HepG2 (cell line): ENCODE measurements at regions not wholly inside any gene's neighbourhood (a gene's known extent, or its start where the extent isn't known, plus 50 kb on each side); places are given as distances from the start of the nearest gene placed in this dataset.

Experiments used
- ATAC-seq: fragments of 200-7000 bp; cut with Tn5 transposase; 3 replicates; pipeline ENCODE4 v1.9.1; 2020; ENCODE audit warnings: mild to moderate bottlenecking, moderate library complexity
- BruUV-seq: library from RNA; stranded (reverse); fragments of 400-500 nt; replicated peaks from 2 replicates; lab custom pipeline; 2021; lab: Mats Ljungman, UMichigan
- CTCF ChIA-PET: fragments of 300-600 bp; formaldehyde crosslinking; extraction: SDS; loops from one replicate; lab custom pipeline; 2021; ENCODE audit warnings: low total read pairs, inconsistent platforms, low intra/inter-chr PET ratio; lab: Yijun Ruan, JAX
- POLR2A ChIA-PET: fragments of 350-600 bp; sonication (Branson Sonifier 250); formaldehyde crosslinking; loops from one replicate; lab custom pipeline; 2020; ENCODE audit warnings: antibody characterized with exemption, inconsistent platforms; lab: Yijun Ruan, JAX
- DNase-seq: peaks from one replicate; pipeline ENCODE4 v3.0.0-alpha.2; 2015; ENCODE audit warnings: low spot score
- FAIRE-seq: peaks from 3 replicates; lab custom pipeline; 2011; peaks lifted over from hg19 to GRCh38; lab: Jason Lieb, UNC
- H2AFZ ChIP-seq: one replicate; pipeline ENCODE4 v1.6.1; 2011; ENCODE audit warnings: low read length, inconsistent platforms
- H3K27ac ChIP-seq: fragments of 300-600 bp; 3 replicates; pipeline ENCODE4 v1.8.0; 2011; ENCODE audit warnings: mixed run types, mild to moderate bottlenecking, mixed read lengths, low read length, inconsistent platforms; ENCODE audit not compliant: insufficient read depth; ENCODE audit errors: extremely low read length
- H3K27me3 ChIP-seq, 2 experiments: fragments of 200-600 bp in 1 of 2; 2 replicates in 1 of 2; 3 replicates in 1 of 2; pipeline versions ENCODE4 v1.6.0 to v1.8.0; 2011; ENCODE audit warnings: low read length in 2 of 2, mild to moderate bottlenecking in 2 of 2, moderate library complexity in 2 of 2, inconsistent platforms in 1 of 2; ENCODE audit not compliant: insufficient read depth in 2 of 2, control insufficient read depth in 1 of 2
- H3K36me3 ChIP-seq, 2 experiments: fragments of 200-600 bp in 1 of 2; replicated peaks in 1 of 2; 2 replicates in 1 of 2; 3 replicates in 1 of 2; pipeline versions ENCODE4 v1.5.1 to v1.8.0; 2011; ENCODE audit warnings: low read length in 2 of 2, inconsistent platforms in 1 of 2; ENCODE audit not compliant: insufficient read depth in 2 of 2, control insufficient read depth in 1 of 2
- H3K4me1 ChIP-seq: 2 replicates; pipeline ENCODE4 v1.5.1; 2012; ENCODE audit warnings: low read length, inconsistent platforms; ENCODE audit not compliant: insufficient read depth
- H3K4me2 ChIP-seq: 2 replicates; pipeline ENCODE4 v1.6.0; 2011; ENCODE audit warnings: low read depth, low read length, inconsistent platforms
- H3K4me3 ChIP-seq, 3 experiments: fragments of 200-600 bp in 1 of 3; sonication (generic), shearing (Covaris generic) in 1 of 3; replicated peaks in 1 of 3; 2 replicates each; pipeline ENCODE4 v1.5.1; 2011 to 2016; ENCODE audit warnings: low read length in 3 of 3, inconsistent platforms in 2 of 3, low read depth in 2 of 3, mild to moderate bottlenecking in 2 of 3, control low read depth in 1 of 3, mixed read lengths in 1 of 3; ENCODE audit not compliant: insufficient read depth in 1 of 3
- H3K79me2 ChIP-seq: one replicate; pipeline ENCODE4 v1.6.1; 2011; ENCODE audit warnings: low read length, inconsistent platforms; ENCODE audit not compliant: insufficient read depth
- H3K9ac ChIP-seq: 2 replicates; pipeline ENCODE4 v1.6.0; 2011; ENCODE audit warnings: mild to moderate bottlenecking, low read depth, low read length, inconsistent platforms; ENCODE audit not compliant: insufficient read depth
- H3K9me3 ChIP-seq: 2 replicates; pipeline ENCODE4 v1.5.1; 2012; ENCODE audit warnings: mild to moderate bottlenecking, low read length
- H4K20me1 ChIP-seq: 2 replicates; pipeline ENCODE4 v1.6.0; 2011; ENCODE audit warnings: inconsistent platforms, mild to moderate bottlenecking, low read length, moderate library complexity; ENCODE audit not compliant: insufficient read depth
- PHF21A ChIP-seq: sonication (generic); formaldehyde crosslinking; IDR thresholded peaks from 2 replicates; pipeline ENCODE4 v1.5.0; 2020; ENCODE audit warnings: mild to moderate bottlenecking, missing genetic modification reagents
- SKIL ChIP-seq: sonication (generic); formaldehyde crosslinking; IDR thresholded peaks from 2 replicates; pipeline ENCODE4 v1.8.0; 2022; ENCODE audit warnings: missing genetic modification reagents, mild to moderate bottlenecking, moderate library complexity, borderline replicate concordance
- SNAPC5 ChIP-seq: sonication (generic); formaldehyde crosslinking; IDR thresholded peaks from 2 replicates; pipeline ENCODE4 v1.8.1; 2023; ENCODE audit warnings: mild to moderate bottlenecking, missing genetic modification reagents, borderline replicate concordance
- TFDP1 ChIP-seq: IDR thresholded peaks from 2 replicates; pipeline ENCODE4 v1.6.1; 2016; ENCODE audit warnings: missing compliant biosample characterization, missing genetic modification reagents, borderline replicate concordance
- ZFX ChIP-seq: sonication (generic); formaldehyde crosslinking; IDR thresholded peaks from 2 replicates; pipeline ENCODE4 v1.4.0; 2020; ENCODE audit warnings: mild to moderate bottlenecking, low read depth, missing genetic modification reagents, moderate library complexity
- ZNF501 ChIP-seq: sonication (generic); formaldehyde crosslinking; IDR thresholded peaks from 2 replicates; pipeline ENCODE4 v1.5.1; 2020; ENCODE audit warnings: mild to moderate bottlenecking, moderate library complexity, missing genetic modification reagents
- ZSCAN5A ChIP-seq: sonication (generic); formaldehyde crosslinking; IDR thresholded peaks from 2 replicates; pipeline ENCODE4 v1.8.0; 2022; ENCODE audit warnings: mild to moderate bottlenecking, missing genetic modification reagents, borderline replicate concordance
- WGBS: methylation state at CpG from one replicate; pipeline ENCODE4 v1.1.6; 2017; ENCODE audit warnings: low lambda C conversion rate; 5-methylcytosine and 5-hydroxymethylcytosine counted together
- in situ Hi-C: cut with HindIII; loops from 2 replicates; pipeline ENCODE4 v1.10.0; 2017; ENCODE audit warnings: low pct_unique_long_range_greater_than_20kb; ENCODE audit not compliant: extremely low pct_ligation_motif_present
- intact Hi-C: fragments of 100-400 bp; cut with micrococcal nuclease; formaldehyde crosslinking; loops from one replicate; pipeline ENCODE4 v1.10.0; 2022; ENCODE audit not compliant: unreplicated experiment

GRCh38 chr10:126806991-126807702, 98.1 kb upstream of the DOCK1 start:
- in situ Hi-C loops (no loop called here), intact Hi-C loops (no loop called here)
- no peak overlapping the region for H3K4me3 ChIP-seq
- H3K79me2 ChIP-seq, result no peaks in the 10 kb centered on the region
- ATAC-seq, result no peak
- FAIRE-seq, result no peak
- CTCF ChIA-PET, result no interaction called here
- TF ChIP-seq TFDP1 (CRISPR knock-in tag), result no peak
- TF ChIP-seq ZNF501 (CRISPR knock-in tag), result no peak
- TF ChIP-seq ZSCAN5A (CRISPR knock-in tag), result no peak
- TF ChIP-seq SNAPC5 (CRISPR knock-in tag), result no peak
- TF ChIP-seq PHF21A (CRISPR knock-in tag), result no peak
- TF ChIP-seq ZFX (CRISPR knock-in tag), result no peak
- TF ChIP-seq SKIL (CRISPR knock-in tag), result no peak
- TF ChIP-seq, all 625 proteins: peak for 0
- Histone ChIP-seq H3K4me2 (no peak overlapping the region), H3K36me3 (no peaks in the 10 kb centered on the region), H3K27ac (no peak overlapping the region), H3K27me3 (no peaks in the 10 kb centered on the region), H3K9ac (no peak overlapping the region), H3K9me3 (no peaks in the 10 kb centered on the region), H4K20me1 (no peaks in the 10 kb centered on the region), H2AFZ (no peak overlapping the region), H3K4me1 (peaks cover 5% of the 10 kb centered on the region; the same call in 1 of the 2 replicates)
- POLR2A ChIA-PET, result no interaction called here
- no peak for DNase-seq
- BruUV-seq, result no TSS peak
- WGBS, result 1% methylated on average over 5 of the region's 5 CpGs
